ENCODE measurements at regions not wholly inside any gene's neighbourhood (a gene's known extent, or its start where the extent isn't known, plus 50 kb on each side); places are given as distances from the start of the nearest gene placed in this dataset.
"Not testable (repeated sequence)": the region's sequence is repeated elsewhere in the genome, so short reads cannot be mapped to it uniquely, and the experiment has no call there.

- DNase-seq (ENCODE audit: low read depth), result no peak
These were observed 1096.1 kb upstream of the SLIT2 start for GRCh38 chr4:19155568-19155967.

DNA sequence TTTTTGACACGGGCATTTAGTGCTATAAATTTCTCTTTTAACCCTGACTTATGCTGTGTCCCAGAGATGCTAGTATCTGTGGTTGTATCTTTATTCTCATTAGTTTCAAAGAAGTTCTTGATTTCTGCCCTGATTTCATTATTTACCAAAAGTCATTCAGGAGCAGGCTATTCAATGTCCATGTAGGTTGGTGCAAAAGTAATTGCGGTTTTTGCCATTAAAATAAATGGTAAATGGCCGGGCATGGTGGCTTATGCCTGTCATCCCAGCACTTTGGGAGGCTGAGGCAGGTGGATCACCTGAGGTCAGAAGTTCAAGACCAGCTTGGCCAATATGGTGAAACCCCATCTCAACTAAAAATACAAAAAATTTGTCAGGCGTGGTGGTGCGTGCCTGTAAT is 1097.4 kb upstream of the SLIT2 start:
- DNase-seq (ENCODE audit: low read depth), result not testable (repeated sequence)

DNA sequence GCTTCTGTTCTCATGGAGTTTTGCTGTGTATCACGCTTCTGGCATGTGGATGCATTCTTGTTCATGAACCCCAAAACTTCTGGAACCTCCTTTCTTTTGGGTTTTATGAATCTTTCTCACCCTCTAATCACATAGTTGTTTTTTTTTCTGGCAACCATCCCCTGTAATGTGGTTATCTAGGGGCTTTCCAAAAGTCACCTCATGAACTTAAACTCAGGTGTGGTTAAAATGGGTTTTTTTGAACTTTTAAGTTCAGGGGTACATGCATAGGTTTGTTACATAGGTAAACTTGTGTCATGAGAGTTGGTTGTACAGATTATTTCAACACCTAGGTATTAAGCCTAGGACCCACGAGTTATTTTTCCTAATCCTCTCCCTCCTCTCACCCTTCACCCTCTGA is 1099.4 kb upstream of the SLIT2 start:
- DNase-seq (ENCODE audit: low read depth), result no peak

GRCh38 chr4:19151684-19152083 is 1100.0 kb upstream of the SLIT2 start:
- DNase-seq (ENCODE audit: low read depth), result no peak

DNA sequence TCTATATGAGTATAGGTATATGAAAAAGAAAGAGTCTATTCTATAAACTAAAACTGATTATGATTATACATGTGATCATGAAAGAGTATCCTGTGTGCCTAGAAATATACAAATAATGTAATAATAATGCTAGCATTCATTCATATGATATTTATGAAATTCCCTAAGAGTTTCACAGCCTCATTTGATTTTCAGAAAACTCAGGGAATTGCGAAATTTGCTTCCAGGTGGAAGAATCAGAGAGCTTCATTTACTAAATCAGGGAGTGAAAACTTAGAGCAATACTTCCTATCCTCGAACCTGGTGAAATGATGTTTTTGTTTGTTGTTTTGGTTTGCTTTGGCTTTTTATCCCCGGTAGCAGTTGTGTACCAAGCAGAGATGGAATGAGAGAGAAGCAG is 1105.7 kb upstream of the SLIT2 start:
- DNase-seq (ENCODE audit: low read depth), result no peak

DNA sequence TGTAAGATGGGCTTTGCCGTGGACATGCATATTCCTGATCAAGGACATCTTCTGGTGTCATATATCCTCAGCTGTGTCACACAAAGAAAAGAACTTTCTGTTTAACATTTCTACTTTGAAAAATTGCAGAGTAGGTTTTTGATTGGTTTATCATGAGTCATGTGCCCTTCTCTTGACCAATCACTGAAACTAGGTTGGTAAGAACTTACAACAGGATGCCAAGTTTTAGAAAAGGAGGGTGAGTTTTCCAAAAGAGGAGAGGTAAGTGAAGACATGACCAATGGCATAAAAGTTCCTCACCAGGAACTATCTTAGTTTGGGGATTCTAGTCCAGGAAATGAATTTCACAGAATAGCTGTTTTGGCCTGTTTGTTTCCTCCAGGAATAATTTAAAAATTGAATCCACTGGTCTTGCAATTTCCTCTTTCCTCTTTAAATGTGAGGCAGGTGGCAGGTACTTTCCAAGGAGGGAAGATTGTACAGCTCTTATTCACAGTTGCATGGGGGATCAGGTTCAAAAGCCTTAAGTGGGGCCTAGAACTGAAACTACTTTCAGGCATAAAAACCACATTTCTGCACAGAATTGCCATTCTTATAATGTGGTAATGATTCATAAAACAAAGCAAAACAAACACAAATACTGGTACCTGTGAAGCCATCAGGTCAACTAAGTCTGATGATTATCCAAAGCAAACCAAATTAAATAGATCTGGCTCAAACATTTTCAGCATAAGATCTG is 1114.5 kb upstream of the LCORL start:
- DNase-seq (ENCODE audit: low read depth), result no peak

GRCh38 chr4:19134685-19135084 is 1113.1 kb upstream of the LCORL start:
- no peak for DNase-seq (ENCODE audit: low read depth)

- no peak for DNase-seq (ENCODE audit: low read depth)
These were observed 1111.8 kb upstream of the LCORL start for GRCh38 chr4:19133315-19133714.

- DNase-seq (ENCODE audit: low read depth), result no peak
These were observed 1109.3 kb upstream of the LCORL start for GRCh38 chr4:19130866-19131265.

DNA sequence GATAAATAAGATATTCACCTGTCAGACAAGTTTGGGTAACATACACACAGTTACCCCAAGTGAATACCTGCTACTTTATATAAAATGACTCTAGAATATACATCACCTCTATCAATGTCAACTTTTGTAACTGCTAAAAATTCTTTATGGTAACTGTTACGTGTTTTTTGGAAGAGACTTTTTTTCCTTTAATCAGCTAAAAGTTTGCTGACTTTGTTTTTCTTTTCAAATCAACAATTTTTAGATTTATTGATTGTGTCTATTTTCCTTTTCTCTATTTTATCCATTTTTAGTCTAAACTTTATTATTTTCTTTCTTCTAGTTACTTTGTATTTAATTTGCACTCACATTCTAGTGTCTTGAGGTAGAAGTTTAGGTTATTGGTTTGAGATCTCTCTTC is 1106.6 kb upstream of the LCORL start:
- DNase-seq (ENCODE audit: low read depth), result no peak

GRCh38 chr4:19126903-19127302 is 1105.3 kb upstream of the LCORL start:
- DNase-seq (ENCODE audit: low read depth), result no peak

DNA sequence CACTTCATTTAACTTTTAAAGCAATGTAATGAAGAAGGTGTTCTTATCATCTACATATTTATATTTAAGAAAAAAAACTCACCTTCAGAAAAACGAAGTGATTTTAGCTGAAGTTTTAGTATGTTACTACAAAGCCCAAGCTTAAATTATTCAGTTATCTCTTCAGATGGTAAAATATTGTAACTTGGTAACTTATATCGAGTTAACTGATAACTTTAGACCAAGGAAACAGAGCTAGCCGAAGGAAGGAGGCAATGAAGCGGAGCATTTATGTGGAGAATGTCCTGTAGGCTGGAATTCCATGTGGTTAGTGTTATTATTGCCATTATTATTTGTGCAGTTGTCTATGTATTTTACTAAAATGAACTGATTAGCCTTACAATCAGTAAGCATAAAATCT is 1102.1 kb upstream of the LCORL start:
- no peak for DNase-seq (ENCODE audit: low read depth)

- DNase-seq (ENCODE audit: low read depth), result no peak
These were observed 1098.5 kb upstream of the LCORL start for GRCh38 chr4:19119904-19120560.

- no peak for DNase-seq (ENCODE audit: low read depth)
These were observed 1095.5 kb upstream of the LCORL start for GRCh38 chr4:19117022-19117421.

- no peak for DNase-seq (ENCODE audit: low read depth)
These were observed 1082.6 kb upstream of the LCORL start for GRCh38 chr4:19104176-19104575.

GRCh38 chr4:19095491-19096046 is 1074.0 kb upstream of the LCORL start:
- no peak for DNase-seq (ENCODE audit: low read depth)

DNA sequence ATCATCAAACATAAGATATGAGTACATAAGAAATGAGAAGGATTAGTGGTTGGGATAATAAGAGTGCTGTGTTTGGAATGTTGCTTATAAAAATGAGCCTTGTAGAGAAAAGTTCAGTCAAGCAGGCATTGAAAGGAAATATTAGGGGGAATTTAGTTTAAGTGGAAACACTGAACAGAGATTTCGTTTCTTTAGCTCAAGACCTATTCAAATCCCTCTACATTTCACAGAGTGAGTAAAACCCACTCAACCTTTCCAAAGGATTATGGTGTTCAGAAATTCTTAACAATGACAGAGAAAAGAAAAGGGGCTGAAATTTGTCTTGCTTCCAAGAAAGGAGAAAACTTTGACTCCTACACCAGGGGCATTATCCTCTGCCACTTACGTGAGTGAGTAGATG is 1072.4 kb upstream of the LCORL start:
- no peak for DNase-seq (ENCODE audit: low read depth)

DNA sequence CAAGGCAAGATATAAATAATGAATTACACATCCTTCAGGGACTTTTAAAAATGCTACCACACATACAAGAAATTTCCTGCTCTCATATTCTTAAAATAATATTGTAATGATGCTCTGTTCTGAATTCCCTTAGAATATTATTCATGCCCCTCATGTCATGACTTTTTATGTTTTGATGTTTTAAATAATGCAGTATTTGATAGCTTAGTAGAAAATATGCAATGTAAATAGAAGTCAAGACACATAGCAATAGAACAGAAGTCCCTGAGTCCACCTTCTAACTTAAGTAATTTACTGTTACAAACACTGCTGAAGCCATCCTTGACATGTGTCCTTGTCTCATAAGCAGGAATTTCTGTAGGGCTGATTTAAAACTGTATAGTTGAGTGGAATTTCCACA is 1071.2 kb upstream of the LCORL start:
- no peak for DNase-seq (ENCODE audit: low read depth)

DNA sequence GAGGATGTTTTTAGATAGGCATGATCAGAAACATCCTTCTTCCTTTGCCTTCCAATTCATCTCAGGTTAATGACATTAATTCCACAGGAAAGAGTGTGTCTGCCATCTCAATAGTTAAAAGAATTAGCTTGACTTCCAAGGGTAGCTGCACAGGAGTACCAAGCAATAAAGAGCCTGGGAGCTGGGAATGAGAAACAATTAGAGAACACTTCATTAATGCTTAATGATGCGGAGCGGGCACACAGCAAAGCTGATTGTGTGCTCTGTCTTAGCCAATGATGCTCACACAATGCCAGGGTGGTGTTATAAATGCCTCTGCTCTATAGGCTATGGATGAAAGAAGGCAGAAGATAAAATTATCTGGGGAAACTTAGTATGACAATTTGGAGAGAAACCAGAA is 1052.5 kb upstream of the LCORL start:
- no peak for DNase-seq (ENCODE audit: low read depth)

- no peak for DNase-seq (ENCODE audit: low read depth)
These were observed 1042.1 kb upstream of the LCORL start for GRCh38 chr4:19063662-19064061.

DNA sequence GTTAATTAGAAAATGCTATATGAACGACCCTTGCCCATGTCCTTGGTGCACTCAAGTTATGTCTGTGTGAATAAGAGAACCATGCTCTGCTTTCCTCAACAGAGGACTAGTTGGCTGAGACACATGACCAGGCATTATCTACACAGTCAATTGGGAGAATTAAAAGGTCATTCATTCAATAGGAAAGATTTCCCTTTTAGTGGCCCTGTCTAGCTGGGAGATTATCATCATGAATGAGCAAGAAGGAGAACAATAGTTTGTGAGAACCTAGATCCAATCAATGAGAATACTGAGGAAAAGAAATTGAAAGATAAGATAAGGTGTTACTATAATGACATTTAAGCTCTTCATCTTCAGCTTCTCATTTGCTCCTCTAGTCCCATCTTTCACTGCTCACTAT is 1033.4 kb upstream of the LCORL start:
- no peak for DNase-seq (ENCODE audit: low read depth)

DNA sequence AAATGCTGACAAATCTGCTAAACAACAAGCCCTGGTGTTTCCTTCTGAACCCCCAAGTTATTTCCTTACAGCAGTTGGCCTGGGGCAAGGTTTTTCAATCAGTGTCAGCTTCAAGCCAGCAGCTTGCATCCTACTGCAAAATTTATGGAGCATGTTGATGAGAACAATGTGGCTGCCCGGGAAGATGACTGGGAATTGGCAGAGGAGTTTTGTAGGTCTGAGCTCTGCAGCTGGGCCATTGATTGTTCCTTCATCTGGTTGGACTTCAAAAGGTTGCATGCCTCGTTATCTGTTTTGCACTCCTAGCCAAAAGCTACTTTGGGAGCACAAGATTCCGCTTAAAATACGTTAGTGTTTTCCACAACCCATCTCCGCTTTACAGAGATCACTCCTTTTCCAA is 1030.3 kb upstream of the LCORL start:
- no peak for DNase-seq (ENCODE audit: low read depth)

GRCh38 chr4:19047279-19047880 is 1025.8 kb upstream of the LCORL start:
- no peak for DNase-seq (ENCODE audit: low read depth)
